Suppressor macrophage treated with lipopolysaccharide for 1 hour (primary cell): ENCODE measurements at regions not wholly inside any gene's neighbourhood (a gene's known extent, or its start where the extent isn't known, plus 50 kb on each side); places are given as distances from the start of the nearest gene placed in this dataset.
A peak's percentile ranks its signal among the peaks of the same experiment; 100 is the strongest.
"Not testable (repeated sequence)": the region's sequence is repeated elsewhere in the genome, so short reads cannot be mapped to it uniquely, and the experiment has no call there.

ENCODE experiments used
- DNase-seq, 3 donors: peaks; one replicate each; pipeline ENCODE4 v3.0.0-alpha.2; 2020 to 2022

DNA sequence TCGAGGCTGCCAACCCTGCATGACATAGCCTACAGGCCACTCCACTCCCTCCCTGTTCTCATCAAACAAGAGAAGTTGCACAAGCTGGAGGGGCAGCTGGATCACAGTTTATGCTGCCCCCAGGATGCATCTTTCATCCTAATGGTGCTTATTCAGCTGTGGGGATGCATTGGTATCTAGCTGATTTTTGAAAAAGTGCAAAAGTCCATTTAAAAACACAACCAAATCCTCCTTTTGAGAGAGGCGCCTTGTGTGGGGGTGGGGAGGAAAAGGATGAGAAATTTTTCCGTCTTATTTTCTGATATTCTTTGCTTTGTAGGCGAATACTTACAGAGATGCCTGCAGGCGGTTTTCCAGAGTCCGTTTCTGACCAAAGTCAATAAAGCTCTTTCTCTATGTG lies 276.4 kb upstream of the BOD1L1 start:
- no peak for DNase-seq

DNA sequence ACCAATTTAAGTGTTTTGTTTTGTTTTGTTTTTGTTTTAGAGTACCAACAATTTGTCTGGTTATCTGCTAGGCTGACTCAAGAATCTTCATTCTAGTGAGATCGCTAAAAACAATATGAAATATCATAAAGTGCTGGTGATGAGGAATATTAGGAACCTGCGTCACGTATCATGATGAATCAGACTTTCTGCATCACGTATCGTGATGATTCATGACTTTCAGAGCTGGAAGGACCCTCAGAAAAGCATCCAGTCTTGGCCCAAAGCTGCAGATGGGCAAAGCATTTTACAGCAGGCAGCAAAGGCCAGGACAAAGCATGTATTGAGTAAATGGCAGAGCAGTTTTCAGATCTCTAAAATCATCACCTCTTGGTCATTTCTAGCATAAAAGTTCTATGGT lies 278.0 kb upstream of the BOD1L1 start:
- no peak for DNase-seq

DNA sequence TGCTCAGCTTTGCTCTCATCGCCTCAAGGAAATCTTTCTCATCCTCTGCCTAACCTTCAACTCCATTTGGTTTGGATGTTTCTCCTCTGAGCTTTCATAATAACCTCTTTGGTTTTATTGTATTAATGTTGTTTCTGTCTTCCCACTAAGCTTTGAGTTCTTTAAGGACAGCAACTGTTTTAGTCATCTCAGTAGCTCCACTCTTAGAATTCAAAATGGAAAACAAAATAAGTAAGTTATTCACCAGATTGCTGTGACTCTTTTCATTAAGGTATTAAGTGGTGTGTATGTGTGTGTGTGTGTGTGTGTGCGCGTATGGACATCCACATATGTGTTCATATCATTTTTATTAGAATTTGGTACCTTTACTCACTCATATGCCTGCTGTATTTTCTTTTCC lies 279.2 kb upstream of the BOD1L1 start:
- no peak for DNase-seq

DNA sequence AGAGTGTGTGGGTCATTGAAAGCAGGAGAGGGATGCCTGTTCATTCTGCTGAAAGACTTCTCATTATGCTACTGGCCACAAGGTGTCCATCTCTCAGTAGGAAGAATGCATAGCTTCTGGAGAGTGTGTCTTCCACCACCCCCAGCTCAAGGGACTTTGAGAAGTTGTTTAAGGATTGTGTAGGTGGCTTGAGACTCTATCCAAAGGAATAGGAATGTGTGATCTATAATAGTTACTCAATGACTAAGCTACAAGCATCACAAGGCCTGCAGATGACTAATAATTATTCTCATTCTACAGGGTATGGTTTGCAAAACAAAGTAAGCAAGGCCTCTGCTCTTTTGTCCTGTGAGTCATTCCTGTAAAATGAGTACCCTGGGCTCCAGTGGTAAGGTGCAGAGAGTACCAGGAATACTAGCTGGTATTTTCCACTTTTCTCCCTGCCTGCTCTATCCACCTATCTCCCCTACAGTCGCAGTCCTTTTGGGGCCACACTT lies 279.8 kb upstream of the BOD1L1 start:
- DNase-seq = peak; percentile 63 to 84 (median 74)

DNA sequence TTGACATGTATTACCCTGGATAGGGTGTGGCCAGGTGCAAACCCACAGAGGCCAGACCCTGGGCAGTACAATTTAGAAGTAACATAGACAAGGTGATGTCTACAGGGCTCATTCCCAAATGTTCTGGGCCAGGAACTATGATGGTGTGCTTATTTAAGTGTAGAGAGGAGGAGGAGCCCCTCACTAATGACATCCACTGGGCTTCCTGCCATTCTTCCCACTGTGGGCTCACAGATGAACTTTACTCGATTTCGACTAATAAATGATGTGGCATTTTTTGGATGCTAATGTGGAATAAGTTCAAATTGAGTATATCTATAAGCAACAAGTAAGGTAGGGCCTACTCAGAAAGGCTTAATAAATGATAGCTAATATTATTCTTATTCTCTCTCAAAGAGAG lies 280.9 kb upstream of the BOD1L1 start:
- DNase-seq = no peak

DNA sequence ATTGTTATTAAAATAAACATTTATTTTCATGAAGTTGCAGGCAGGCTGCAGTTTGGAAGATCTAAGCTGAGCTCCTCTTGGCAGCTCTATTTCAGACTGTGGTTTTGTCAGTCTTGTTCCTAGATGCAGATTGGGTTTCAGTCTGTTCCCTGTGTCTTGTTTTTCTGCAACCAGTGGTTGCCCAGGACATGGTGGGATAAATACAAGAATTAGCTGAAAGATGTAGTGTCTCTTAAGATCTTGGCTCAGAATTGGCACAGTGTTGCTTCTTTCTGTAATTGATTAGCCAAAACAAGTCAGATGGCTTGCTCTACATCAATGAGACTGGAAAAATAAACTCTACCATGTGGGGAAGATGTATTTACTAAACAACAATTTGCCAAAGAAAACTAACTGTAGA lies 283.0 kb upstream of the BOD1L1 start:
- DNase-seq = no peak

DNA sequence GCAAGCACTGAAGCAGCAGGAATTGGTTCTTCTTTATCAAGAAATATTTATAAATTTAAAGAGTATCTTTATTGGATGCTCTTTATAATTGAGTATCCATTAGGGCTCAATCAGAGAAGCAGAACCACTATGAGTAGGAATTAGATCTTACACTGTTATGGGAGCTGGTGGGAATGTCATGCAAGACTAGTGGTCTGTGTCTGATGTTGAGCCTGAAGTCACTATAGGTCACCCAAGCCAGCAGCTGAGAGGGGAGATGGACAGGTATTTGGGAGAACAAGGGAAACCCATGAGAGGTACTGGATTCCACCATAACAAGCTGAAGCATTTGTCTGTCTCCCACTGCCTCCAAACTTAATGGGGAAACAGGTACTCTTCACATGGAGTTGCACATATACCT lies 283.7 kb upstream of the BOD1L1 start:
- DNase-seq = no peak

DNA sequence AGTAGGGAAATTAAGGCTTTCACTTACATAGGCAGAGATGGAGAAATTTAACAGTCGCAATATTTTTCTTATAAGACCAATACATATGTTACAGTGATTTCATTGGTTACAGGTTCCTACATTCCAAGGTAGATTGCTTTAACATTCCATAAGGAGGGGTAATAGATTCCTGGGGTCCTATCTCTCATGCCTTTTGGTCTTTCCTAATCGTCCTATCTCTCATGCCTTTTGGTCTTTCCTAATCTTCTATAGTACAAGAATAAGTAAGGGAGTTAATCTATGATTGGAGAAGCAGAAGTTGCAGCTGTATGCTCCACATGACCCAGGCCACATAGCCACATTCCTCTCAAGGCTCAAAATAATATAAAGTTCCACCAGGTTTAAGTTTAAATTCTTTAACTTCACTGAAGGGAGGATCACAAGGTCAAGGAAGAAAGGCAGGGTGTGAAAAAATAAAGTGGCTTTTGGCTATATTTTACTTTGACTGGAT lies 285.0 kb upstream of the BOD1L1 start:
- peak in 2 of 3 donors; percentile 17 to 20 for DNase-seq

DNA sequence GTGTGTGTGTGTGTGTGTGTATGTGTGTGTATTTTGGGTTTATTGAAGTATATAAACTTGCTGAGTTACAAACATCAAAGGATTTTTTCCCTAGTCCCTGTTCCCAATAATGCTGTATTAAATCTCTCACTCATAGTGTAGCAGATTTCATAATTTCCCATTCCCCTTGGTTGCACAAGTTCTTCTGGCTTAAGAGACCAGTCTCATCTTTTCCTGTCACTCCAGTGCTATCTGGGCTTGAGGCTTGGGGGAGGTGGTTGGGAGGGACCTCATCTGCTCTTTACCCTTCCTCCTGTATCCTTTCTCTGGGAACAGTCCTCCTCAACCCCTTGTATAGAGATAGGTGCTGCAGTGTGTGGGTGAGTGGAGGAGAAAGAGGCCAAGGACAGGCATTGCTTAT lies 285.4 kb upstream of the BOD1L1 start:
- DNase-seq = peak; percentile 41 to 66 (median 57)

DNA sequence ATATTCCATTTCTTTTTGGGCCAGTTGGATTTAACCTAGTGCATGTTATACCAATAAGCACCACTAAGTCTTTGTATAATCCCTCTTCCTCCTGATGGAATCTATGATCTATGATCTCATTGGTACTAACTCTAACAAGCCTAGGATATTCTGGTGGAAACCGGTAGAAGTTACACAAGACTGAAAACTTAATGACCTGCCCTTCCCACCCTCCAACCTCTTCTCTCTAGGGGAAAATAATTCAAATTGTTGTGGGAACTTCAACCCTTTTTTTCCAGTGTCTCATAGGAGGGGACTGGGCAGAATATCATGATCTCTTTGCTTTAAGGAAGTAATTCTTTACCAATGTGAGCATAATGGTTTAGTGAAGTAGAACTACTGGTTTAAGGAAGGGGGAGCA lies 289.5 kb upstream of the BOD1L1 start:
- no peak for DNase-seq

DNA sequence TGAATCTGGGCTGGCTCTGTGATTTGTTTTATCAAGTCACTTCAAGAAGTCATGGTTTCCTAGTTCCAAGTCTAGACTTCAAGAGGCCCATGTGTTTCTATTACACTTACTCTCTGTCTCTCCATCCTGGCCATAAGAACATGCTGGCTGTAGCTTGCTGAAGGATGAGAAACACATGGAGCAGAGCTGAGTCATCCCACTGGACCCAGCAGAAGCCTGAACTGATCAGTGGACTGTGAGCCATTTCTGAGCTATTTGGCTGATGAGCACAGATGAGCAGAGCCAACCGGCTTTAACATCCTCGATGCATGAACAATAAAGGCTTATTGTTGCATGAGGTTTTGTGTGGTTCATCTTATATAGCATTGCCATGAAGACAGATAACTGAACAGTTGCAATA lies 290.6 kb upstream of the BOD1L1 start:
- DNase-seq = no peak

DNA sequence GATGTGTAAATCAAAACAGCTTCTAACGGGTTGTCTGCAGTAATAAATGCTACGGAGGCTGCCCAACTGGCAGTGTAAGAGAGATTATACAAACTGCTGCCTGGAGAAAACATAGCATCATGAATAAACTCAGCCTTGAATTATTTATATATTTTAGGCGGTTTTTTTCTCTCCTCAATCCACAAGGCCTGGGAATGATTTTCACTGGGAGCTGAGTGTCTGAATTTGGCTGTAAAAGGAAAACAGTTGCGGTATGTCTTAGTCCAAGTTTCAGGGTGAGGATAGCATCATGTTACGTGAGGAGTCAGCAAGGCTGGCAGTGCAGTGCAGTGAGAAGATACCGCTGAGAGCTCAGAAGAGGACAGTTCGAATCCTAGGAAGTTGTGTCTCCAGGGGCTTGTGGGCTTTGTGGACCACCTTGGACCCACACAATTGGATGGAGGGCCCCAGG lies 291.5 kb upstream of the BOD1L1 start:
- DNase-seq = no peak

DNA sequence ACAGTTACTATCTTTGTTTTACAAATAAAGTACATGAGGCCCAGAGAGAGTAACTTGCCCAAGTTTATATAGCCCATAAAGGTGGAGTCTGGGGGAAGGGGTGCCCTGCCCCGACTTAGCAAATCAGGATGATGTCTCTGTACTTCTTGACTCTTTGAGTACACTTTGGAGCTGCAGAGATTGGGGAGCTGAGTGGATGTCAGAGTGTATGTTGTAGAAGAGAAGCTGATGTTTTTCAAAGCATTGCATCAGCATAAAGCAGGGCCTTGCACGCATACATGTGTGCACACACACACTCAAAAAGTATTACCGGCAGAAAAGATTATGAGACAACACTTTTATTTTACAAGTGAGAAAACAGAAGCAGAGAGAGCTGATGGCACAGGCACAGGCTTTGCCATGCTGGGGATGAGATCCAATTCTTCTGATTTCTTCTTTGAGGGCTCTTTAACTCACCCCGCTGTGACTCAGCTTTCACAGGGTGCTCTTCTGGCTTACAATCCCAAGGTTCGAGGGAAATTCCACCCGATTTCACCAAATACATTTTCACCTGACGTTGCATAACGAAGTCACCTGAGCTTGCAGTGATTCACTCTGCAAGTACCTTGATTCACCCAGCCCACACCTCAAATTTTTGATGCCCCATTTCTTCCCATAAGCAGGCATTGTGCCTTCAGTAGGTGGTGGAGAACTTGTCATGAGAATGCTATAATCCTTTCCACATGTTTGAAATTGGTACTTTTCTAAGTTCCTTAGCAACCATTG lies 292.8 kb upstream of the BOD1L1 start:
- DNase-seq = peak in 1 of 3 donors; percentile 6

DNA sequence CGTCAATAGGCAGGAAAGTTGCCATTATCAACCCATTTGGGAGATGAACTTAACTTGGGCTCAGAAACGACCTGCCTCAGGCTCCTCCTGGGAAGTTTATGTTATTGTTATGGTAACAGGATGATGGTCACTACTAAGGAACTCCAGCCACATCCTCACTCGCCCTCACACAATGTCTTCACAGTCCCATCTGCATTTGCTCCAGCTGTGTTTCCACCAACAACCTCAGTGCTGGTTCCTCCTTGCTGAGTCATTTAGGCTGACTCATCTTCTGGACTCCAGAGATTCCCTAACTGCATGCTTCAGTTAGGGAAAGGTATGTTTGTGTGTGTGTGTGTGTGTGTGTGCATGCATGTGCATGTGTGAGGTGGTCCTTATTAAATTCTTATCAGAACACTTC lies 293.4 kb upstream of the BOD1L1 start:
- peak; percentile 65 to 73 (median 71) for DNase-seq

DNA sequence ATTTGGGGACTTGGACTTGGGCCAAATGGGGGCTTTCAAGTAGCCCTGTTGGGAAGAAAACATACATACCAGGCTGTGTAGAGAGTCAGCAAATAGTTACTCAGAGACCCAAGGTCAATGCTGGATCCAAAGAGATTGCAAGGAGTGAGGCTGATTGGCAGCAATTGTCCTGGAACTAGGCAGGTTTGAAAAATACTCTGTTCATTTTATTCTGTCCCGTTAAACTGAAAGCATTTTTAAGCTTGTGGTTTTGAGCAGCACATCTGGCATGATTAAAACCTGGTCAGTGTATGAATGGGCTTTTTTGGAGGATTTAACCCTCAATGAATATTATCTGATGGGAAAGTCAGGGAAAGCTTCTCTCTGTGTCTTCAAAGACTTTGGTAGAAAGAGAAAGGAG lies 294.3 kb upstream of the BOD1L1 start:
- no peak for DNase-seq

DNA sequence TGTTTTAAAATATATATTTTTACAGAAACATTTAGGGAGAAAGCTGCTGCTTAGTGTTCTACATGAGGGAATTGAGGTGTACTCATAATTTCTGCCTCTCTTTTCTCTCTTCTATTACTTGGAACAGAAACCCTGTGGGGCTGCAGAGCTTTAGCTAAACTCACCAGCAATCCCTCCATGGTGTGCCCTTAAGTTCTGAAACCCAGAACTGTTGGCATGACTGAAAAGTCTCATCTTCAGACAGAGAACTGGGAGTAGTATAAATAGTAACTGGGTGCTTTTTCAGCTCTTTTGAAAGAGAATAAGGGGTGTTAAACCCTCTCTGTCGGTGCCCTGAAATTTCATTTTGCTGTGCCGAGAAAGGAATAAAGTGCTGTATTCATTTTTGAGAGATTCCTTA lies 294.9 kb upstream of the BOD1L1 start:
- no peak for DNase-seq

DNA sequence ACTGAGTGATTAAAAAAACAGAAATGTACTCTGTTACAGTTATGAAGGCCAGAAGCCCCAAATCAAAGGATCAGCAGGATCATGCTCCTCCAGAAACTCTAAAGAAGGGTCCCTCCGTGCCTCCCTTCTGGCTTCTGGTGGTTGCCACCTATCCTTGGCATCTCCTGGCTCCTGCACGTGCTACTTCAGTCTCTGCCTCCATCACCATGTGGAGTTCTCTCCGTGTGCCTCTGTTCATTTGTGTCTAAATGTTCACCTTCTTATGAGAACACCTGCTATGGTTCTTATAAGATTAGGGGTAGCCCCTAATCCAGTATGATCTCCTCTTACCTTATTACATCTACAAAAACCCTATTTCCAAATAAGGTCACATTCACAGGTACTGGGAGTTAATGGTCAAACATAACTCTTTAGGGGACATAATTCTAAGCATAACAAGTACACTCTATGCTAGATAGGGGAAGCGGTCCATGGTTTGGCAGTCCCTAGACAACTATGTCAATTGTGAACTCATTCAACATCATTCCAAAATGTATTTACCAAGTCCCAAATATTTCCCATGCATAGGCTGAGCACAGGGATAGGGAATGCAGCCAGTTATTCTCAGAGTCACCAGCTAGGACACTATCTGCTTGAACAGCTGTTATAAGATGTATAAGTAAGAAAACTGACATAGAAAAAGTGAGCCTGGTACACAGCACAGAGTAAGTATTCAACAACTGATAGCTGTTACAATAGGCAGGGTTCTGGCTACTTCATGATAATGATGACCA lies 295.5 kb upstream of the BOD1L1 start:
- no peak for DNase-seq

DNA sequence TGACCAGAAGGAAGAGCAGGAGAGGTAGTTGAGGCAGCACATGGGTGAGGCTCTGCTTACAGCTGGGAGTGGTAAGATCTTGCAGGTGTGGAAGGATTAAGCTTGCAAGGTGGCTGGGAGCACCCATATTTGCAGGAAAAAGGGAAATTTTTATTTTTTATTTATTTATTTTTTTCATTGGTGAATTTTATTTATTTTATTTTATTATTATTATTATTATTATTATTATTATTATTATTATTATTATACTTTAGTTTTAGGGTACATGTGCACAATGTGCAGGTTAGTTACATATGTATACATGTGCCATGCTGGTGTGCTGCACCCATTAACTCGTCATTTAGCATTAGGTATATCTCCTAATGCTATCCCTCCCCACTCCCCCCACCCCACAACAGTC lies 297.4 kb upstream of the BOD1L1 start:
- not testable (repeated sequence) for DNase-seq

DNA sequence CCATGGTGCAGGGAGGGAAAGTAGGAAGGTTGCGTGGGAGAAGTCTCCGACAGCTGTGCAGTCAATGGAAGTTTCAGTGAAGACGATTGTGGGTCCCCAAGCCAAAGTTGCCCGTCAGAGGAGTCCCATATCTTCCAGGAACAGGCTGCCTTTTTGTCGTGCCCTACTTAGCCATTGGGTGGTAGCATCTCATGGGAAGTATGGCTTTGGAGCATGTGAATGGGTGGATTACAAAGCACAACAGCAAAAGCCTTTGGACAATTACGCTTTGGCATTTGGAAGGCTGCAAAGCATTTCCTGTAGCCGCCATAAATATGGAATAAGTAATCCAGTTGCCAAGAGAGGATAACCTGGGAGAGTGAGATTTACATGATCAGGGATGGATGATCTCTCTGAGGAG lies 300.7 kb upstream of the BOD1L1 start:
- no peak for DNase-seq

DNA sequence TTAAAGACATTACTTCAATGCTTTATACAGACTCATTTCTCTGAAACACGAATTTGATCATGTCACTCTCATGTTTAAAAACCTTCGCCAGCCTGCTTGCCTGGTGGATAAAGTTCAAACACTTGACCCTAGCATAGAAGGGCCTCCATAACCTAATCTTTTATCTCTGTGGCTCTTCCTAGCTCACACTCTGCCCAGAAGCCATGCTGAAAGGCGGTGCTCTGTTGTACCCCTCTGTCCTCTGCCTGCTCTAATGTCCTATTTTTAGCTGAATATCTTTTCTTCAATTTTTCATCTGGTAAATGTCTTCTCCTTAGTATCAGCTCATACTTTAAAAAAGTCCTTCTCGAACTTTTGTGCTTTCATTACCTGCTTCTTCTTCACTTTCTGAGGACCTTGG lies 302.6 kb upstream of the BOD1L1 start:
- DNase-seq = no peak

DNA sequence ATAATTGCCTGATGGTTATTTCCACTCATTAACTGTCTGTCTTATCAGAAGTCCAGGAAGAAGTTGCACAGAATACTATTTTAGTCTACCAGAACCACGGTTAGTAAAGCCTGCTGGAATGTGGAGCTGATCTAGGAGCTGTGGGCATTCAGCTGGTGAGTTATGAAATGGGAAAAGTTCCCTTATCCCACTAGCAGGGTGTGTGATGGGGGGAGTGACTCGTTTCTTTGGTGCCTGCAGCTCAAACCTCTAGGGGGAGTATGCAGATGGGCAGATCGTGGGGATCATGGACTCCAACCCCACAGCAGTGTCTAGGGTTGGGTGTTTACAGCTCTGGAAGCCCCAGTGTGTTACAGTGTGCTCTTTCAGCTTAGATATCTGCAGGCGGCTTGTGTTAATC lies 305.7 kb upstream of the BOD1L1 start:
- no peak for DNase-seq

DNA sequence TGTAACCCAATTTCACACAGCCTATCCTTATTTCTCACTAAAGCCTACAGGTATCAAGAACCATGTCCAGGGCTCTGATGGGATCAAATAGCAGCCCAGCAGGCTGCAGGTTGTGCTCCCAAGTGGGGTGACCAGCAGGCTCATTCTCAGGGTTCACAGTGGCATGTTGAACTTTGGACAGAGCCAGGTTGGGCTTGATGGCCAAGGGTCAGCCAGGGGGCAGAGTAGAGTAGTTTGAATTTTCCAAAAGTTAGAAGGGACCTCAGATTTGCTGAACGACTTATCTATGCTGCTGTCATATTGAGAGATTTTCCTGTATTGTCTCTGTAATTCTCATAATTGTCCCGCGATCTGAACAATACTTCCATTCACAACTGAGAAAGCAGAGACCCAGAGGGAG lies 310.8 kb upstream of the BOD1L1 start:
- no peak for DNase-seq

DNA sequence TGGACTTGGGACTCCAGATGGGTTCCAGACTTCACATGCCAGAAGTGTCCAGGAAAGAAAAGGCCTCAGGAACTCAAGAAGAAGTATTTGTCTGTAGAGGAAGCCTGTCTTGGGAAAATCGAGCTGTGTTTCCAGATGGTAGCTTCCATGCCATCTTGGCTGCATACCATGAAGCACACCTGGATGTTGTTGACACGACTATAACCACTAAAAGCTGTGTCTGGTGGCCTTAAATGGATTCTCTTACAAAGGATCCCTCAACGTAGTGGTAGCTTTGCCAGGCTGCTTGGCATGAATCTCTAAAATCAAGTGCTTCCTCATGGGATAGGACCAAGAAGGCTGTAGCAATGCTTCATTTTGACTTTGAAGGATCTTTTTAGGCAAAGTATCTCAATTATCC lies 313.4 kb upstream of the BOD1L1 start:
- DNase-seq = no peak

DNA sequence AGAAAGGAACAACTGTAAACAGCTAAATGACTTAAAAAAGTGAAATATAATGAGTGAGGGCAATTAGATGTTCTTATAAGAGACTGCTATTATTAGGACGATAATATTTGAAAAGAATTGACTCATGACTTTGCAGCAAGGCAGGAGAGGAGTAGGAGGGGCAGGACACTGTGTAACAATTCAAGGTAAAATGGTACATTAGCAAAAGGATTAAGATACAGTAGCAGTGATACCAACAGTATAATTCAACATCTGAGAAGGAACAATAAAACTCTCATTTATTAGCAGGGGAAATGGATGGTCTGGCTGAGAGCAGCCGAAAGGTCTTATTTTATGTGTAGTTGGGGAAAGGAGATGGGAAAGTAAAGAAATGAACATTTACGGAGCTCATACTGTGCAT lies 315.5 kb upstream of the BOD1L1 start:
- no peak for DNase-seq
